ENCODE measurements at regions not wholly inside any gene's neighbourhood (a gene's known extent, or its start where the extent isn't known, plus 50 kb on each side); places are given as distances from the start of the nearest gene placed in this dataset.

GRCh38 chr10:90985321-90985933 is 64.5 kb upstream of the ANKRD1 start:
- H3K4me1 Mint-ChIP-seq: peaks cover 11% of the 10 kb centered on the region
- 100% methylated on average over 1 of the region's 3 CpGs for WGBS (ENCODE audit: insufficient coverage)
- H3K27ac Mint-ChIP-seq: no peak overlapping the region
- intact Hi-C loops (cut with micrococcal nuclease): no loop called here
- no peaks in the 10 kb centered on the region for H3K36me3 ChIP-seq (replicated peaks in 1 of 2; ENCODE audit: control extremely low read depth in 1 of 2, control insufficient read depth in 1 of 2, extremely low read depth in 1 of 2, insufficient read depth in 2 of 2, low read length in 1 of 2)
- TF ChIP-seq EZH2 (IDR thresholded peaks at IDR 0.05; ENCODE audit: borderline replicate concordance, insufficient read depth, low read depth, low read length, poor library complexity, severe bottlenecking): no peak
- TF ChIP-seq, protein P1, sequence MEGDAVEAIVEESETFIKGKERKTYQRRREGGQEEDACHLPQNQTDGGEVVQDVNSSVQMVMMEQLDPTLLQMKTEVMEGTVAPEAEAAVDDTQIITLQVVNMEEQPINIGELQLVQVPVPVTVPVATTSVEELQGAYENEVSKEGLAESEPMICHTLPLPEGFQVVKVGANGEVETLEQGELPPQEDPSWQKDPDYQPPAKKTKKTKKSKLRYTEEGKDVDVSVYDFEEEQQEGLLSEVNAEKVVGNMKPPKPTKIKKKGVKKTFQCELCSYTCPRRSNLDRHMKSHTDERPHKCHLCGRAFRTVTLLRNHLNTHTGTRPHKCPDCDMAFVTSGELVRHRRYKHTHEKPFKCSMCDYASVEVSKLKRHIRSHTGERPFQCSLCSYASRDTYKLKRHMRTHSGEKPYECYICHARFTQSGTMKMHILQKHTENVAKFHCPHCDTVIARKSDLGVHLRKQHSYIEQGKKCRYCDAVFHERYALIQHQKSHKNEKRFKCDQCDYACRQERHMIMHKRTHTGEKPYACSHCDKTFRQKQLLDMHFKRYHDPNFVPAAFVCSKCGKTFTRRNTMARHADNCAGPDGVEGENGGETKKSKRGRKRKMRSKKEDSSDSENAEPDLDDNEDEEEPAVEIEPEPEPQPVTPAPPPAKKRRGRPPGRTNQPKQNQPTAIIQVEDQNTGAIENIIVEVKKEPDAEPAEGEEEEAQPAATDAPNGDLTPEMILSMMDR (IDR thresholded peaks at IDR 0.05): no peak
- no peak overlapping the region for H3K27ac ChIP-seq (ENCODE audit: low read length in 2 of 2)
- H3K27me3 Mint-ChIP-seq: no peaks in the 10 kb centered on the region
- H2AFZ ChIP-seq (ENCODE audit: insufficient read depth, low read depth, low read length, poor library complexity, severe bottlenecking): no peak overlapping the region
- CTCF ChIA-PET: interaction anchor here (0.5 to 0.7 kb wide), 2 partner anchors 265 to 350 kb away, joined by 3 to 4 read pairs; no protein-coding TSS in a partner anchor
- POLR2A ChIA-PET: interaction anchor here (0.6 kb wide), 1 partner anchor 427 kb away, joined by 4 read pairs; no protein-coding TSS in a partner anchor
- H3K4me3 Mint-ChIP-seq: no peak overlapping the region
- DNase-seq (no peak), ATAC-seq (ENCODE audit: low read depth) (no peak)
- H3K9me3 ChIP-seq (ENCODE audit: control extremely low read depth in 1 of 3, control insufficient read depth in 2 of 3, insufficient read depth in 1 of 3, low read length in 2 of 3): no peaks in the 10 kb centered on the region
- H4K20me1 ChIP-seq (ENCODE audit: control insufficient read depth, insufficient read depth, low read length, poor library complexity, severe bottlenecking): no peaks in the 10 kb centered on the region
- no peaks in the 10 kb centered on the region for H3K79me2 ChIP-seq (ENCODE audit: control insufficient read depth, insufficient read depth, low read length)
- no peak overlapping the region for H3K4me2 ChIP-seq (replicated peaks; ENCODE audit: low read depth, low read length, poor library complexity, severe bottlenecking)
- H3K4me1 ChIP-seq (ENCODE audit: control insufficient read depth in 2 of 2, insufficient read depth in 2 of 2, low read length in 2 of 2): peaks cover 3 to 10% of the 10 kb centered on the region in 2 donors
- H3K27me3 ChIP-seq (replicated peaks in 1 of 4; ENCODE audit: control extremely low read depth in 1 of 4, control insufficient read depth in 3 of 4, insufficient read depth in 4 of 4, low read length in 3 of 4): no peaks in the 10 kb centered on the region
- no peak overlapping the region for H3K9ac ChIP-seq (ENCODE audit: low read length)
- no peaks in the 10 kb centered on the region for H3K9me3 Mint-ChIP-seq (ENCODE audit: insufficient read depth)
- no peak overlapping the region for H3K4me3 ChIP-seq (ENCODE audit: control extremely low read depth in 1 of 5, extremely low read depth in 1 of 5, insufficient read depth in 1 of 5, low read depth in 2 of 5, low read length in 4 of 5)

DNA sequence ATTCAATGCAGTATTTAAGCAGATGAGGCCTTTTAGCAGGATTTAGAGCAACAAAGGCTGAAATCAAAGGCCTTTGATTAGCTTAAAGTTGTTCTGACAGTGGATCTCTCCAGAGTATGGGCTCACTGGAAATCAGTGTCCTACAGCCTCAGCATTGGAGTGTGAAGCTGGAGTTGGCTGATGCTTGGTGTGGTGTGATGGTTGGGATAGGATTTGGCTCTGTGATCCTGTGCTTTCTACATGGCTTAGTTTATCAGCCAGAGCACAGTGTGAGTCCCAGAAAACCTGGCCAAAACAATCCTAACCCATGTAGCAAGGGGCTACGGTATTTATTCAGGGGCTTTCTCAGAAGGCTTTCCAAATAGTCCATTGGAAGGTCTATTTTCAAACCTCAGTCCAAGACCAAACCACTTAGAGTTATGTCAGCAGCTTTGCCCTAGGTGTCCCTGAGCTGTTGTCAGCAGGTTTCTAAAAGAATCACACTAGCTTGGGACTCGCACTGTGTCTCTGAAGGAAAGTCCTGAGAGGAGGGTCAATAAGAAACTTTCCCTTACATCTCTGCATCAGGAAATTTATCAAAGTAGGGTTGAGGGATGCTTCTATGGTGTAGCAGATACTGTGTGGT is 65.4 kb upstream of the ANKRD1 start:
- H3K4me1 ChIP-seq (ENCODE audit: control insufficient read depth in 2 of 2, insufficient read depth in 2 of 2, low read length in 2 of 2): peaks cover 3 to 10% of the 10 kb centered on the region in 2 donors
- no peak overlapping the region for H3K4me3 ChIP-seq (ENCODE audit: control extremely low read depth in 1 of 5, extremely low read depth in 1 of 5, insufficient read depth in 1 of 5, low read depth in 2 of 5, low read length in 4 of 5)
- intact Hi-C loops (cut with micrococcal nuclease): no loop called here
- H3K9me3 ChIP-seq (ENCODE audit: control extremely low read depth in 1 of 3, control insufficient read depth in 2 of 3, insufficient read depth in 1 of 3, low read length in 2 of 3): no peaks in the 10 kb centered on the region
- H2AFZ ChIP-seq (ENCODE audit: insufficient read depth, low read depth, low read length, poor library complexity, severe bottlenecking): no peak overlapping the region
- Mint-ChIP-seq H3K4me3 (no peak overlapping the region), H3K4me1 (peaks cover 11% of the 10 kb centered on the region), H3K9me3 (ENCODE audit: insufficient read depth) (no peaks in the 10 kb centered on the region), H3K27me3 (no peaks in the 10 kb centered on the region), H3K27ac (no peak overlapping the region)
- ChIA-PET CTCF (interaction anchor here (0.5 kb wide), 1 partner anchor 349 kb away, joined by 4 read pairs; no protein-coding TSS in a partner anchor), POLR2A (interaction anchor here (0.6 kb wide), 1 partner anchor 426 kb away, joined by 4 read pairs; no protein-coding TSS in a partner anchor)
- no peak for DNase-seq
- H4K20me1 ChIP-seq (ENCODE audit: control insufficient read depth, insufficient read depth, low read length, poor library complexity, severe bottlenecking): no peaks in the 10 kb centered on the region
- 100% methylated on average over 1 of the region's 2 CpGs for WGBS (ENCODE audit: insufficient coverage)
- no peak overlapping the region for H3K27ac ChIP-seq (ENCODE audit: low read length in 2 of 2)
- no peak overlapping the region for H3K9ac ChIP-seq (ENCODE audit: low read length)
- H3K36me3 ChIP-seq (replicated peaks in 1 of 2; ENCODE audit: control extremely low read depth in 1 of 2, control insufficient read depth in 1 of 2, extremely low read depth in 1 of 2, insufficient read depth in 2 of 2, low read length in 1 of 2): no peaks in the 10 kb centered on the region
- ATAC-seq (ENCODE audit: low read depth): no peak
- H3K79me2 ChIP-seq (ENCODE audit: control insufficient read depth, insufficient read depth, low read length): no peaks in the 10 kb centered on the region
- no peaks in the 10 kb centered on the region for H3K27me3 ChIP-seq (replicated peaks in 1 of 4; ENCODE audit: control extremely low read depth in 1 of 4, control insufficient read depth in 3 of 4, insufficient read depth in 4 of 4, low read length in 3 of 4)
- no peak overlapping the region for H3K4me2 ChIP-seq (replicated peaks; ENCODE audit: low read depth, low read length, poor library complexity, severe bottlenecking)
- TF ChIP-seq, protein P1 (IDR thresholded peaks at IDR 0.05): no peak
- no peak for TF ChIP-seq EZH2 (IDR thresholded peaks at IDR 0.05; ENCODE audit: borderline replicate concordance, insufficient read depth, low read depth, low read length, poor library complexity, severe bottlenecking)

Measured in B cell (primary cell).